ENCODE measurements at regions not wholly inside any gene's neighbourhood (a gene's known extent, or its start where the extent isn't known, plus 50 kb on each side); places are given as distances from the start of the nearest gene placed in this dataset.

DNA sequence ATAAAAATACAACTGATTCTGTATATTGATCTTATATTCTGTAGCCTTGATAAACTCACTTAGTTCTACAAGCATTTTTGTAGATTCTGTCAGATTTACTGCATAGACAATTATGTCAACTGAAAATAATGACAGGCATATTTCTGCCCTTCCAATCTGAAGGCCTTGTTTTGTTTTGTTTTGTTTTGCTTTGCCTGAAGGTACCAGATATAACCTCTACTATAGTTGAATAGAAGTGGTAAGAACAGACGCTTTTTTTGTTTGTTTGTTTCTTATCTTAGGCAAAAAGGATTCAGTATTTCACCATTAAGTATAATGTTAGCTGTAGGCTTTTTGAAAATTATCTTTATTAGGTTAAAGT is 64.6 kb upstream of the RSPO3 start:
- TF ChIP-seq, protein P1, sequence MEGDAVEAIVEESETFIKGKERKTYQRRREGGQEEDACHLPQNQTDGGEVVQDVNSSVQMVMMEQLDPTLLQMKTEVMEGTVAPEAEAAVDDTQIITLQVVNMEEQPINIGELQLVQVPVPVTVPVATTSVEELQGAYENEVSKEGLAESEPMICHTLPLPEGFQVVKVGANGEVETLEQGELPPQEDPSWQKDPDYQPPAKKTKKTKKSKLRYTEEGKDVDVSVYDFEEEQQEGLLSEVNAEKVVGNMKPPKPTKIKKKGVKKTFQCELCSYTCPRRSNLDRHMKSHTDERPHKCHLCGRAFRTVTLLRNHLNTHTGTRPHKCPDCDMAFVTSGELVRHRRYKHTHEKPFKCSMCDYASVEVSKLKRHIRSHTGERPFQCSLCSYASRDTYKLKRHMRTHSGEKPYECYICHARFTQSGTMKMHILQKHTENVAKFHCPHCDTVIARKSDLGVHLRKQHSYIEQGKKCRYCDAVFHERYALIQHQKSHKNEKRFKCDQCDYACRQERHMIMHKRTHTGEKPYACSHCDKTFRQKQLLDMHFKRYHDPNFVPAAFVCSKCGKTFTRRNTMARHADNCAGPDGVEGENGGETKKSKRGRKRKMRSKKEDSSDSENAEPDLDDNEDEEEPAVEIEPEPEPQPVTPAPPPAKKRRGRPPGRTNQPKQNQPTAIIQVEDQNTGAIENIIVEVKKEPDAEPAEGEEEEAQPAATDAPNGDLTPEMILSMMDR (IDR thresholded peaks at IDR 0.05) = no peak
- no peak for TF ChIP-seq POLR2A (IDR thresholded peaks at IDR 0.05)

All from body of pancreas (tissue), 4 donors.